AG09309 (cell line): ENCODE measurements at regions not wholly inside any gene's neighbourhood (a gene's known extent, or its start where the extent isn't known, plus 50 kb on each side); places are given as distances from the start of the nearest gene placed in this dataset.

Source experiments
- DNase-seq: peaks from one replicate; pipeline ENCODE4 v3.0.0-alpha.2; 2010; ENCODE audit warnings: low read depth
- H3K4me3 ChIP-seq: 2 replicates; pipeline ENCODE4 v1.5.1; 2011; ENCODE audit warnings: mild to moderate bottlenecking, low read depth, low read length, moderate library complexity; ENCODE audit not compliant: control insufficient read depth
- CTCF ChIP-seq: IDR thresholded peaks from 2 replicates; pipeline ENCODE4 v1.5.1; 2011; ENCODE audit warnings: mild to moderate bottlenecking, low read depth, low read length, inconsistent platforms; ENCODE audit not compliant: insufficient read depth, control insufficient read depth; ENCODE audit errors: missing control alignments

DNA sequence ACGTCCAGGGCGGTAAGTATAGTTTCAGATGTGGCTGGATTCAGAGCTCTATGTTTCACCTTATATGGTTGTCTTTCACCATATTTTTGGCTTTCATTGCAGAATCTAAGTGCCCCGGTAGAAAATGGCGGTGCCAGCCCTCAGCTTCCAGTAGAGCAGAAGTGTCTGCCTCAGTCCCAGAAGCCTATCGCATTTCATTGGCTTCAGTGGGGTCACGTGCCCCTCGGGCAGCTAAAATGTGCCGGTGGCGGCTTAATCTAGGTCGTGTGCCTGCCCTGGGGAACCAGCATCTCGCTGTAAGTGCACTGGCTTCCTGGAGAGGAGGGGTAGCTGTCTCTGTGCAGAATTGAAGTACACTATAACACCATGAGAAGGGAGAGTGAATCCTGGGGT, 107.4 kb upstream of the MAGI3 start:
- no peak overlapping the region for H3K4me3 ChIP-seq
- DNase-seq = no peak
- no peak for TF ChIP-seq CTCF

- no peak for DNase-seq
- TF ChIP-seq CTCF = no peak
- H3K4me3 ChIP-seq = no peak overlapping the region
Observed at GRCh38 chr1:113283914-113284313, 106.4 kb upstream of the MAGI3 start.

GRCh38 chr1:113286156-113286555, 104.2 kb upstream of the MAGI3 start:
- no peak for TF ChIP-seq CTCF
- DNase-seq = no peak

DNA sequence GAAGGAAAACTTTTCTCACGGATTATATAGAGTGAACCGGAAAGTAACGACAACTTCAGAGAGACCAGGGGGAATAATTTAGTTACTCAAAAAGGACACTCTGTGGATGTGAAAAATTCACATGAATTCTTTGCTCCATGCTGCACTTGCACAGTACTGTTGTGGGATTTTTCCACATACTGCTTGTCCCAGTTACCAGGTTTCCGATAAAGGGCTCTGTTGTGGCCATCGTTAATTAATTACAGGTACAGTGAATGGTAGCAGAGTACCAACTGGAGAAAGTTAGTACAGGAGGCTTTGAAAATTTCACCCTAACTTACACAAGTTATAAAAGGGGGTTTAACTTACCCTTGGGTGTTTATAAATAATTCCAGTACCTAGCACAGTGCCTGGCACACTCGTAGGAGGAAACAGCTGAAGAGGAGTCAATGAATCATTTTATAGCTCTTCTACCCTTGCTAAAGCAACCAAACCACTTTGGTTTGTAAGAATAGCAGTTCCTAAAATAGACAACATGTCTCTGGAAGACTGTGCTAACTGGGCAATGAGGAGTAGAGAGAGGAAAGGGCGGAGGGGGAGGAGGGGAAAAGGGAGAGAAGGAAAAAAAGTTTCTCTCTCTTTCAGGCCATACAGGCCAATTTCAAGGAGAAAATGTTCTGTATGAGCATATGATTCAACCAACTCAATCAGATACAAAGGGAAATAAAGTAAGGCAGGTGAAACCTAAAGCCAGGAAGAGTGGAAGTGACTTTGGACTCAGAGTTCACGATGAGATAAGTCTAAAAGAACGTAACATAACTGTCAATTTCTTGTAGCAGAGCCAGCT, 98.3 kb upstream of the MAGI3 start:
- DNase-seq = no peak
- TF ChIP-seq CTCF = no peak
- no peak overlapping the region for H3K4me3 ChIP-seq

More at GRCh38 chr1:113286156-113286555, 104.2 kb upstream of the MAGI3 start:
- no peak overlapping the region for H3K4me3 ChIP-seq

GRCh38 chr1:113292603-113293255, 97.6 kb upstream of the MAGI3 start:
- no peak for TF ChIP-seq CTCF
- no peak for DNase-seq

GRCh38 chr1:113293256-113293626, 97.1 kb upstream of the MAGI3 start:
- H3K4me3 ChIP-seq = no peak overlapping the region
- no peak for TF ChIP-seq CTCF
- DNase-seq = no peak

More at GRCh38 chr1:113292603-113293255, 97.6 kb upstream of the MAGI3 start:
- no peak overlapping the region for H3K4me3 ChIP-seq

GRCh38 chr1:113297749-113298148, 92.6 kb upstream of the MAGI3 start:
- no peak overlapping the region for H3K4me3 ChIP-seq
- TF ChIP-seq CTCF = no peak
- no peak for DNase-seq
